Endodermal cell (in vitro differentiated cells): ENCODE measurements at regions not wholly inside any gene's neighbourhood (a gene's known extent, or its start where the extent isn't known, plus 50 kb on each side); places are given as distances from the start of the nearest gene placed in this dataset.

Experiments used
- DNase-seq: peaks from one replicate; pipeline ENCODE4 v3.0.0-alpha.2; 2017
- H3K27ac ChIP-seq: 2 replicates; pipeline ENCODE4 v1.5.1; 2013; ENCODE audit warnings: mild to moderate bottlenecking, low read depth, low read length, moderate library complexity
- H3K27me3 ChIP-seq: 2 replicates; pipeline ENCODE4 v1.6.1; 2013; ENCODE audit warnings: mild to moderate bottlenecking, low read length, moderate library complexity; ENCODE audit not compliant: insufficient read depth, control insufficient read depth, poor library complexity, severe bottlenecking
- H3K36me3 ChIP-seq: 2 replicates; pipeline ENCODE4 v1.7.0; 2013; ENCODE audit warnings: mild to moderate bottlenecking, low read length, moderate library complexity; ENCODE audit not compliant: control insufficient read depth, insufficient read depth
- H3K4me1 ChIP-seq: one replicate; pipeline ENCODE4 v1.7.0; 2013; ENCODE audit warnings: low read length; ENCODE audit not compliant: control insufficient read depth, insufficient read depth
- H3K4me3 ChIP-seq: 2 replicates; pipeline ENCODE4 v1.5.1; 2013; ENCODE audit warnings: mild to moderate bottlenecking, low read length, moderate library complexity
- H3K9ac ChIP-seq: 2 replicates; pipeline ENCODE4 v1.6.1; 2013; ENCODE audit warnings: mild to moderate bottlenecking, low read length, moderate library complexity; ENCODE audit not compliant: poor library complexity, severe bottlenecking; ENCODE audit errors: extremely low read depth
- H3K9me3 ChIP-seq: 2 replicates; pipeline ENCODE4 v1.6.1; 2013; ENCODE audit warnings: mild to moderate bottlenecking, low read length, moderate library complexity; ENCODE audit not compliant: control insufficient read depth
- H3K27ac Mint-ChIP-seq: 2 replicates; pipeline ENCODE4 v1.8.0; 2020; ENCODE audit warnings: mixed read lengths
- H3K27me3 Mint-ChIP-seq: 2 replicates; pipeline ENCODE4 v1.8.0; 2021; ENCODE audit warnings: mild to moderate bottlenecking, mixed read lengths; ENCODE audit not compliant: insufficient read depth
- H3K36me3 Mint-ChIP-seq: 2 replicates; pipeline ENCODE4 v1.8.0; 2020; ENCODE audit warnings: low read depth, mixed read lengths
- H3K4me1 Mint-ChIP-seq: 2 replicates; pipeline ENCODE4 v1.8.0; 2020; ENCODE audit warnings: mixed read lengths
- H3K4me3 Mint-ChIP-seq: 2 replicates; pipeline ENCODE4 v1.8.0; 2020; ENCODE audit warnings: mild to moderate bottlenecking, moderate library complexity, mixed read lengths
- H3K9me3 Mint-ChIP-seq: 2 replicates; pipeline ENCODE4 v1.8.0; 2020; ENCODE audit warnings: mild to moderate bottlenecking, mixed read lengths
- WGBS, 2 experiments: methylation state at CpG; one replicate each; pipeline versions ENCODE4 v1.1.5 to v1.1.7; 2013; ENCODE audit warnings: missing lambda C conversion rate in 2 of 2, mixed read lengths in 1 of 2; ENCODE audit not compliant: insufficient coverage in 1 of 2, insufficient read length in 1 of 2; 5-methylcytosine and 5-hydroxymethylcytosine counted together
- TF ChIP-seq, protein P1 (sequence below): fragments of 200-600 bp; sonication (generic); conservative IDR thresholded peaks from 2 replicates; pipeline ENCODE4 v1.5.0; 2021; ENCODE audit warnings: antibody characterized with exemption, mild to moderate bottlenecking

- H3K9me3 ChIP-seq, result no peaks in the 10 kb centered on the region
- H3K36me3 ChIP-seq, result no peaks in the 10 kb centered on the region
- DNase-seq, result no peak
- 95 to 100% methylated on average over 1 to 2 of the region's 2 CpGs for WGBS, 2 experiments
- Mint-ChIP-seq H3K4me3 (no peak overlapping the region), H3K9me3 (no peaks in the 10 kb centered on the region), H3K27ac (no peak overlapping the region), H3K36me3 (no peaks in the 10 kb centered on the region), H3K27me3 (no peaks in the 10 kb centered on the region), H3K4me1 (peaks cover 9% of the 10 kb centered on the region)
- H3K9ac ChIP-seq, result no peak overlapping the region
- H3K27ac ChIP-seq, result no peak overlapping the region
- TF ChIP-seq, protein P1, sequence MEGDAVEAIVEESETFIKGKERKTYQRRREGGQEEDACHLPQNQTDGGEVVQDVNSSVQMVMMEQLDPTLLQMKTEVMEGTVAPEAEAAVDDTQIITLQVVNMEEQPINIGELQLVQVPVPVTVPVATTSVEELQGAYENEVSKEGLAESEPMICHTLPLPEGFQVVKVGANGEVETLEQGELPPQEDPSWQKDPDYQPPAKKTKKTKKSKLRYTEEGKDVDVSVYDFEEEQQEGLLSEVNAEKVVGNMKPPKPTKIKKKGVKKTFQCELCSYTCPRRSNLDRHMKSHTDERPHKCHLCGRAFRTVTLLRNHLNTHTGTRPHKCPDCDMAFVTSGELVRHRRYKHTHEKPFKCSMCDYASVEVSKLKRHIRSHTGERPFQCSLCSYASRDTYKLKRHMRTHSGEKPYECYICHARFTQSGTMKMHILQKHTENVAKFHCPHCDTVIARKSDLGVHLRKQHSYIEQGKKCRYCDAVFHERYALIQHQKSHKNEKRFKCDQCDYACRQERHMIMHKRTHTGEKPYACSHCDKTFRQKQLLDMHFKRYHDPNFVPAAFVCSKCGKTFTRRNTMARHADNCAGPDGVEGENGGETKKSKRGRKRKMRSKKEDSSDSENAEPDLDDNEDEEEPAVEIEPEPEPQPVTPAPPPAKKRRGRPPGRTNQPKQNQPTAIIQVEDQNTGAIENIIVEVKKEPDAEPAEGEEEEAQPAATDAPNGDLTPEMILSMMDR, result no peak
- no peaks in the 10 kb centered on the region for H3K27me3 ChIP-seq
- no peak overlapping the region for H3K4me3 ChIP-seq
- peaks cover 4% of the 10 kb centered on the region for H3K4me1 ChIP-seq
Observed at GRCh38 chr2:64819361-64819760, 165.6 kb upstream of the SERTAD2 start.

DNA sequence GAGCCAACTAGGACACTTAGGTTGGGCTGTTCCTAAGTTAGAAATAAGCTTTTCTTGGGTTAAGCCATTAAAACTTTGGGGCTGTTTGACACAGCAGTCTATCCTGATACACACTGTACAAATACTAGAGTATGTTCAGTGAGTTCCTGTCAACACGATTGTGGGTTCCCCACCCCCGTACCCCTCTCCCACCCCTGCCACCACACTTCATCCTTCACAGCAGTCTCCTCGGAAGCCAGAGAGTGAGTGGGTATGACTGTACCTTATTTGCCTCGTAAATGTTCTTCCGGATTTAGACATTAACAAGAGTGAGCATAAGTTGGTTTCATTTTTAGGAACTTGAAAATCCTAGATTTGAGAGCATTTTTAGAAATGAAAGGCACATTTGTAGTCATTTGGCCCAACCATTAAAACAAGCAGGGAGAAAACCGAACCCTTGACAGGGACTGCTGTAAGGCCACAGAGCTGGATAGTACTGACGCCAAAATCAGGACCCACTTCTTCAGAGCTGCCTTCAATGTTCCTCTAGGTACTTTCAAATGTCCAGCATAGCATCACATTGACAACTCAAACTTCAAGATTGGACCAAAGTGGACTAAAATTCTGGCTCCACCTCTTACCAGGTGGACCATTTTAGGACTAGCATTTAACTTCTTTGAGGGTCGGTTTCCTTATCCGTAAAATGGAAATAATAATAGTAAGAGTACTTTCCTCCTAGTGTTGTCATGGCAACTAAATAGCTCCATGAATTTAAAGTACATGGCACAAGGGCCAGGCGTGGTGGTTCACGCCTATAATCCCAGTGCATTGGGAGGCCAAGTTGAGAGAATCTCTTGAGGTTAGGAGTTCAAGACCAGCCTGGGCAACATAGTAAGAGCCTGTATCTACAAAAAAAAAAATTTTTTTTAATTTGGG, 166.3 kb upstream of the SERTAD2 start:
- Mint-ChIP-seq H3K27me3 (no peaks in the 10 kb centered on the region), H3K27ac (no peak overlapping the region), H3K9me3 (no peaks in the 10 kb centered on the region), H3K4me1 (peaks cover 9% of the 10 kb centered on the region), H3K36me3 (no peaks in the 10 kb centered on the region), H3K4me3 (no peak overlapping the region)
- DNase-seq, result no peak
- WGBS, 2 experiments, result 87 to 95% methylated on average over 4 to 11 of the region's 11 CpGs
- TF ChIP-seq, protein P1, result no peak
- no peak overlapping the region for H3K4me3 ChIP-seq
- peaks cover 4% of the 10 kb centered on the region for H3K4me1 ChIP-seq
- no peak overlapping the region for H3K27ac ChIP-seq
- no peaks in the 10 kb centered on the region for H3K9me3 ChIP-seq
- no peaks in the 10 kb centered on the region for H3K36me3 ChIP-seq
- H3K9ac ChIP-seq, result no peak overlapping the region
- no peaks in the 10 kb centered on the region for H3K27me3 ChIP-seq

DNA sequence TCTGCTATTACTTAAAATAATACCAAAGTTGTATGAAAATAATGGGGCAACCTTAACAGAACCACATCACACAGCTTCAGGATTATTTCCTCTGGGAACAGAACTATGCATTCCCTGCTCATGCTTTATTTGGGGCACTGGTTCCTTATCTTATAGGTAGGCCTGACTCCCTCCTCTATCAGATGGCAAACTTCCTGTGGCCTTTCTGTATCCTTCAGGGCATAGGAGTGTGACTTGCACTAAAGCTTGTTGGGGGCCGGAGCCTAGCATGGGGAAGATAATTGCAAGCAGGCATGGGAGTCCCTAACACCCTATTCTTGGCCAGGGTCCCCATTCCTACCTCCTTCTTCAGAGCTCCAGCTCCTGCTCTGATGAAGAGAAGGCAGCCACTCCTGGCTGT, 167.2 kb upstream of the SERTAD2 start:
- H3K36me3 ChIP-seq, result no peaks in the 10 kb centered on the region
- H3K27me3 Mint-ChIP-seq, result no peaks in the 10 kb centered on the region
- peaks cover 8% of the 10 kb centered on the region for H3K4me1 Mint-ChIP-seq
- no peak overlapping the region for H3K9ac ChIP-seq
- no peak overlapping the region for H3K27ac Mint-ChIP-seq
- no peak overlapping the region for H3K4me3 Mint-ChIP-seq
- peaks cover 4% of the 10 kb centered on the region for H3K4me1 ChIP-seq
- TF ChIP-seq, protein P1, result no peak
- H3K9me3 ChIP-seq, result no peaks in the 10 kb centered on the region
- H3K4me3 ChIP-seq, result no peak overlapping the region
- no peak overlapping the region for H3K27ac ChIP-seq
- no peaks in the 10 kb centered on the region for H3K9me3 Mint-ChIP-seq
- no peak for DNase-seq
- H3K27me3 ChIP-seq, result no peaks in the 10 kb centered on the region
- WGBS, 2 experiments, result 85% methylated on average over 1 of the region's 1 CpG; no CpG with 5 or more reads in 1 of the 2 experiments
- no peaks in the 10 kb centered on the region for H3K36me3 Mint-ChIP-seq
